MCF 10A (cell line): ENCODE measurements at regions not wholly inside any gene's neighbourhood (a gene's known extent, or its start where the extent isn't known, plus 50 kb on each side); places are given as distances from the start of the nearest gene placed in this dataset.

Experiments used
- BruUV-seq: library from RNA; stranded (reverse); fragments of 400-500 nt; replicated peaks from 2 replicates; lab custom pipeline; 2021; lab: Mats Ljungman, UMichigan
- CTCF ChIA-PET: fragments of 300-600 bp; sonication (Branson Sonifier 250); formaldehyde crosslinking; extraction: SDS; loops from one replicate; lab custom pipeline; 2021; ENCODE audit warnings: antibody characterized with exemption, inconsistent platforms; lab: Yijun Ruan, JAX
- POLR2A ChIA-PET: fragments of 300-600, 350-650 bp; sonication (Branson Sonifier 250); formaldehyde crosslinking; extraction: SDS; loops from one replicate; lab custom pipeline; 2020; ENCODE audit warnings: antibody characterized with exemption, inconsistent platforms; lab: Yijun Ruan, JAX
- DNase-seq: peaks from one replicate; pipeline ENCODE4 v3.0.0-alpha.2; 2018; ENCODE audit not compliant: unreplicated experiment
- H3K27ac Mint-ChIP-seq: one replicate; pipeline ENCODE4 v1.8.0; 2022; ENCODE audit warnings: mild to moderate bottlenecking, low read depth, mixed read lengths; ENCODE audit not compliant: unreplicated experiment
- H3K27me3 Mint-ChIP-seq: one replicate; pipeline ENCODE4 v1.8.0; 2022; ENCODE audit warnings: mixed read lengths; ENCODE audit not compliant: insufficient read depth, unreplicated experiment
- H3K36me3 Mint-ChIP-seq: one replicate; pipeline ENCODE4 v1.8.0; 2022; ENCODE audit warnings: mild to moderate bottlenecking, moderate library complexity, mixed read lengths; ENCODE audit not compliant: insufficient read depth, unreplicated experiment
- H3K4me1 Mint-ChIP-seq: one replicate; pipeline ENCODE4 v1.8.0; 2022; ENCODE audit warnings: mixed read lengths; ENCODE audit not compliant: insufficient read depth, unreplicated experiment
- H3K4me3 Mint-ChIP-seq: one replicate; pipeline ENCODE4 v1.8.0; 2022; ENCODE audit warnings: mild to moderate bottlenecking, moderate library complexity, mixed read lengths; ENCODE audit not compliant: unreplicated experiment
- H3K9me3 Mint-ChIP-seq: one replicate; pipeline ENCODE4 v1.8.0; 2022; ENCODE audit warnings: mixed read lengths; ENCODE audit not compliant: unreplicated experiment
- intact Hi-C: fragments of 100-400 bp; cut with micrococcal nuclease; formaldehyde crosslinking; loops from 2 replicates; pipeline ENCODE4 v1.14.1; 2022
- TF ChIP-seq, protein P1 (sequence below): fragments of 200-600 bp; IDR thresholded peaks from one replicate; pipeline ENCODE4 v1.8.0; 2022; ENCODE audit warnings: antibody characterized with exemption, mild to moderate bottlenecking; ENCODE audit not compliant: unreplicated experiment

DNA sequence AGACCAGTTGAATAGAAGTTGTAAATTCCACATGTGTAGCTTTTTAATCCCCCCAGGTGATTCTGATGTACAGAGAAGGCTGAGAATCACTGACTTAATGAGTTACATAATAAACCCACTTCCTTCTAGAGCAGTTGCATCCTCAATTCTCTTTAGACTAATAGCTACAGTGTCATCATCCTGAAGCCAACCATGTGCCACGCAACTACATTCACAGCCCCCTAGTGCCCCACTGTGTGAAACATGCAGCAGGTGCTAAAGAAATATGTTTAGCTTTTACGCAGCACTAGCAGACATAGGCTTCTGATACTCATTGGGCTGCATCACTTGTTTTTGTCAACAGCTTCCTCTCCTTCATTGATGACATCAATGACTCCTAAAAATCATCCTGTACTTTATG lies 1168.3 kb downstream of the BCL11B start:
- BruUV-seq: no TSS peak
- no peaks in the 10 kb centered on the region for H3K9me3 Mint-ChIP-seq
- TF ChIP-seq, protein P1, sequence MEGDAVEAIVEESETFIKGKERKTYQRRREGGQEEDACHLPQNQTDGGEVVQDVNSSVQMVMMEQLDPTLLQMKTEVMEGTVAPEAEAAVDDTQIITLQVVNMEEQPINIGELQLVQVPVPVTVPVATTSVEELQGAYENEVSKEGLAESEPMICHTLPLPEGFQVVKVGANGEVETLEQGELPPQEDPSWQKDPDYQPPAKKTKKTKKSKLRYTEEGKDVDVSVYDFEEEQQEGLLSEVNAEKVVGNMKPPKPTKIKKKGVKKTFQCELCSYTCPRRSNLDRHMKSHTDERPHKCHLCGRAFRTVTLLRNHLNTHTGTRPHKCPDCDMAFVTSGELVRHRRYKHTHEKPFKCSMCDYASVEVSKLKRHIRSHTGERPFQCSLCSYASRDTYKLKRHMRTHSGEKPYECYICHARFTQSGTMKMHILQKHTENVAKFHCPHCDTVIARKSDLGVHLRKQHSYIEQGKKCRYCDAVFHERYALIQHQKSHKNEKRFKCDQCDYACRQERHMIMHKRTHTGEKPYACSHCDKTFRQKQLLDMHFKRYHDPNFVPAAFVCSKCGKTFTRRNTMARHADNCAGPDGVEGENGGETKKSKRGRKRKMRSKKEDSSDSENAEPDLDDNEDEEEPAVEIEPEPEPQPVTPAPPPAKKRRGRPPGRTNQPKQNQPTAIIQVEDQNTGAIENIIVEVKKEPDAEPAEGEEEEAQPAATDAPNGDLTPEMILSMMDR: no peak
- CTCF ChIA-PET: interaction anchor here (0.7 kb wide), 1 partner anchor 19 kb away, joined by 3 read pairs; no protein-coding TSS in a partner anchor
- POLR2A ChIA-PET: no interaction called here
- no peak overlapping the region for H3K4me3 Mint-ChIP-seq
- no peak for DNase-seq
- H3K4me1 Mint-ChIP-seq: no peaks in the 10 kb centered on the region
- H3K27ac Mint-ChIP-seq: no peak overlapping the region
- H3K27me3 Mint-ChIP-seq: no peaks in the 10 kb centered on the region
- H3K36me3 Mint-ChIP-seq: no peaks in the 10 kb centered on the region
- intact Hi-C loops: no loop called here

DNA sequence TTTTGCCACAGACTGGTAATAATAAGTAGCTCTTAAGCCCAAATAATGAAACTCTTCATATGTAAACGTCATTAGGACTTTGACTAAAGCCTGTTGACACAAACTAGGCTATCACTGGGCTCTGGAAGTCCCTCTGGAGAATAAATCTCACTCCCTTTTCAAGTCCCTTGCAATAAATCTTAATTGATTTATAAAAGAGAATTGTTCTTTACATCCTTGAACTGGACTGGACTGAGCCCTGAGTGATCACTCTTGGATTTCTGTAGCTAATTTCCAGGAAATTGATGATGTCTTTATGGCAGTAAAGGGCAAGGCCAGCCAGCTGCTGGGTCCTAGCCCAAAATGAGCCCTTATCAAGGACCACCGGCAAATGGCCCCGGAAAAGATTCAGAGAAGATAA lies 1162.7 kb downstream of the BCL11B start:
- Mint-ChIP-seq H3K9me3 (no peaks in the 10 kb centered on the region), H3K4me3 (no peak overlapping the region), H3K27me3 (no peaks in the 10 kb centered on the region), H3K27ac (no peak overlapping the region), H3K36me3 (no peaks in the 10 kb centered on the region), H3K4me1 (peaks cover 7% of the 10 kb centered on the region)
- no peak for DNase-seq
- TF ChIP-seq, protein P1: no peak
- ChIA-PET POLR2A (no interaction called here), CTCF (interaction anchor here (0.5 to 0.7 kb wide), 2 partner anchors 23 to 1153 kb away, joined by 4 read pairs; no protein-coding TSS in a partner anchor)
- intact Hi-C loops: no loop called here
- BruUV-seq: no TSS peak

DNA sequence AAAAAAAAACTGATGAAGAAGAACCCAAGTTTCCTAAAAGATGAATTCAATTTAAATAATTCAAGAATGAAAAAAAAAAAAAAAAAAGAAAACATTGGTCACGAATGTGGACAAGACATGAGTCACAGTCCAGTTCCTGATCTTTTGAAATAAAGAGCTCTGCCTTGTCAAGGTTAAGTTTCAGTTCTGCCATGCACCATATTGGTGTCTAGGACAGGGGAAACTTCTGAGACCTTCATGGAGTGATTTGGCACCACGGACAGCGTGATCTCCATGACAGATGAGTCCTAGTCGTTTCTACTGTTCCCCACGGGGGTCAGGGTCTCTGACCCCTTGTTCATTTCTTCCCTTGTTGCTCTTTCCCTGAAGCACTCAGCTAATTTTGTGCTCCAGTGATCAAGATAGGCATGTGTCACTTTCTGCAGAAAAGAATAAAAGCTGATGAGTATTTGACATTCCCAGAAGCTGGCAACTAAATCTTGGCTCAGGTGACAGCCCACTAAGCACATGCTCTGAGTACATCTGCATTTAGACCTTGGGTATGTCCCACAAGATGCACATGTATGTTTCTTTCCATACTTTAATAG lies 1159.7 kb downstream of the BCL11B start:
- H3K36me3 Mint-ChIP-seq: no peaks in the 10 kb centered on the region
- TF ChIP-seq, protein P1: no peak
- ChIA-PET POLR2A (no interaction called here), CTCF (no interaction called here)
- BruUV-seq: no TSS peak
- no peaks in the 10 kb centered on the region for H3K9me3 Mint-ChIP-seq
- H3K27me3 Mint-ChIP-seq: no peaks in the 10 kb centered on the region
- no peak overlapping the region for H3K4me3 Mint-ChIP-seq
- H3K27ac Mint-ChIP-seq: no peak overlapping the region
- H3K4me1 Mint-ChIP-seq: peaks cover 14% of the 10 kb centered on the region
- DNase-seq: peak; percentile 6
- intact Hi-C loops: no loop called here

DNA sequence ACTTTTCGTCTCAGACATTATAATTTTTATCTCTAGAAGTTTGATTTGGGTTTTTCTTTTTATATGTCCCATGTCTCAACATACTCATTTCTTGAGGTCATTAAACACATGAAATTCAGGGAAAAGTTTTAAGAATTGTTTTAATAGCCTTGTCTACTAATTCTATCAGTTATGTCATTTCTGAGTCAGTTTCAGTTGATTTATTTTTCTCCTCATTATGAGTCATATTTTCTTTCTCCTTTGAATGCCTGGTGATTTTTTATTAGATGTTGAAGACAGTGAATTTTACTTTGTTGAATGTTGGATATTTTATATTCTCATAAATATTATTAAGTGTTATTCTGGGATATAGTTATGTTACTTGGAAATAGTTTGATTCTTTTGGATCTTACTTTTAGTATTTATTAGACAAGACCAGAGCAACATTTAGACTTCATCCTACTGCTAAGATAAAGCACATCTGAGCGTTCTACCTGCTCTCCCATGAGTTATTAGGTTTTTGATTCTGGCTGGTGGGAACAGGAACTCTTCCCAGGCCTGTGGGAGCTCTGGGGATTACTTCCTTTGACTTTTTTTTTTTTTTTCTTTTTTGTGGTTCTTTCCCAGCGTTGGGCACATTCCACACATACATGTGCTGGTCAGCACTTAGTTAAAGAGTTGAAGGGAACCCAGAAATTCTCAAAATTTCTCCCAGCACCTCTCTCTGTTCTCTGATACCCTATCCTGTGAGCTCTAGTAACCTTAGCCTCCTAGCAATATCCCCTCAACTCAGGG lies 1157.7 kb downstream of the BCL11B start:
- no peak overlapping the region for H3K4me3 Mint-ChIP-seq
- POLR2A ChIA-PET: interaction anchor here (0.8 kb wide), 1 partner anchor 647 kb away, joined by 3 read pairs; no protein-coding TSS in a partner anchor
- no peaks in the 10 kb centered on the region for H3K27me3 Mint-ChIP-seq
- intact Hi-C loops: no loop called here
- TF ChIP-seq, protein P1: no peak
- no peak for DNase-seq
- no peaks in the 10 kb centered on the region for H3K36me3 Mint-ChIP-seq
- peak overlapping the region; percentile 52 for H3K27ac Mint-ChIP-seq
- CTCF ChIA-PET: interaction anchor here (0.6 kb wide), 2 partner anchors 48 to 118 kb away, joined by 3 to 5 read pairs; no protein-coding TSS in a partner anchor
- H3K4me1 Mint-ChIP-seq: peaks cover 14% of the 10 kb centered on the region
- BruUV-seq: no TSS peak
- no peaks in the 10 kb centered on the region for H3K9me3 Mint-ChIP-seq
